ENCODE measurements at regions not wholly inside any gene's neighbourhood (a gene's known extent, or its start where the extent isn't known, plus 50 kb on each side); places are given as distances from the start of the nearest gene placed in this dataset.

DNA sequence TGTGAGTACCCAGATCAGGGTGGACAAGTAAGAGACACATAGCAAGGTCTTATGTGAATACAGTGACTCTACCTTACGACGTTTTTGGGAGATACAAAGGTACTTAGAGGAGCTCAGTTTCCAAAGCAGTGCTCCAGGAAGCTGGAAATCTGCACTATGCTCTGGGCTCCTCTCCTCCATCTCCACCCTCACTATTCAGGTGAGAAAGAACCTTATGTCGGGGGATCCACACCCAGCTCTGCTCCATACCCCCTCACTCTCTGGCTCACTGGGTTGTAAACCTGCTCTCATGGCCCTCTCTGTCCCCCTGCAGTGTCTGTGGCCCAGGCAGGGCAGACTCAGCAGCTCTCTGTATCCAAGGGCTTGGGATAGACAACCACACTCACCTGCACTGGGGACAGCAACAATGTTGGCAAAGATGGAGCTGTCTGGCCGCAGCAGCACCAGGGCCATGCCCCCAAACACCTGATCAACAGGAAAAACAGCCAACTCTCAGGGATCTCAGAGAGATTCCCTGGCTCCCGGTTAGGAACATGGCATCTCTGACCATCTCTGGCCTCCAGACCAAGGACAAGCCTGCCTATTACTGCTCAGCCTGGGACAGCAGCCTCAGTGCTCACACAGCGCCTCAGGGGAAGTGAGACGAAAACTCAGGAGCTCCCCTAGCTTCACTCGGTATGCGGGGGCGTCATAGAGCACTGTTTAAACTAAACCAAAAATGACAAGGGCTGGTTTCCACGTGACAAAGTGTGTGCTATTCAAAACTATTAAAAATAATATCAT, 60.9 kb upstream of the TOP3B start:
- Histone ChIP-seq H3K27ac (no peak overlapping the region), H3K27me3 (no peaks in the 10 kb centered on the region), H3K4me3 (no peak overlapping the region), H3K9me3 (no peaks in the 10 kb centered on the region), H3K4me1 (no peaks in the 10 kb centered on the region), H3K36me3 (no peaks in the 10 kb centered on the region)
- no peak for ATAC-seq
- TF ChIP-seq POLR2A (IDR thresholded peaks at IDR 0.05) (no peak), POLR2AphosphoS5 (IDR thresholded peaks at IDR 0.05) (no peak), EP300 (IDR thresholded peaks at IDR 0.05) (no peak)
- TF ChIP-seq, protein P1, sequence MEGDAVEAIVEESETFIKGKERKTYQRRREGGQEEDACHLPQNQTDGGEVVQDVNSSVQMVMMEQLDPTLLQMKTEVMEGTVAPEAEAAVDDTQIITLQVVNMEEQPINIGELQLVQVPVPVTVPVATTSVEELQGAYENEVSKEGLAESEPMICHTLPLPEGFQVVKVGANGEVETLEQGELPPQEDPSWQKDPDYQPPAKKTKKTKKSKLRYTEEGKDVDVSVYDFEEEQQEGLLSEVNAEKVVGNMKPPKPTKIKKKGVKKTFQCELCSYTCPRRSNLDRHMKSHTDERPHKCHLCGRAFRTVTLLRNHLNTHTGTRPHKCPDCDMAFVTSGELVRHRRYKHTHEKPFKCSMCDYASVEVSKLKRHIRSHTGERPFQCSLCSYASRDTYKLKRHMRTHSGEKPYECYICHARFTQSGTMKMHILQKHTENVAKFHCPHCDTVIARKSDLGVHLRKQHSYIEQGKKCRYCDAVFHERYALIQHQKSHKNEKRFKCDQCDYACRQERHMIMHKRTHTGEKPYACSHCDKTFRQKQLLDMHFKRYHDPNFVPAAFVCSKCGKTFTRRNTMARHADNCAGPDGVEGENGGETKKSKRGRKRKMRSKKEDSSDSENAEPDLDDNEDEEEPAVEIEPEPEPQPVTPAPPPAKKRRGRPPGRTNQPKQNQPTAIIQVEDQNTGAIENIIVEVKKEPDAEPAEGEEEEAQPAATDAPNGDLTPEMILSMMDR (IDR thresholded peaks at IDR 0.05), result no peak
- 44 to 45% methylated on average over 6 to 8 of the region's 11 CpGs for WGBS, 2 donors (ENCODE audit: low coverage in 1 of 2)

DNA sequence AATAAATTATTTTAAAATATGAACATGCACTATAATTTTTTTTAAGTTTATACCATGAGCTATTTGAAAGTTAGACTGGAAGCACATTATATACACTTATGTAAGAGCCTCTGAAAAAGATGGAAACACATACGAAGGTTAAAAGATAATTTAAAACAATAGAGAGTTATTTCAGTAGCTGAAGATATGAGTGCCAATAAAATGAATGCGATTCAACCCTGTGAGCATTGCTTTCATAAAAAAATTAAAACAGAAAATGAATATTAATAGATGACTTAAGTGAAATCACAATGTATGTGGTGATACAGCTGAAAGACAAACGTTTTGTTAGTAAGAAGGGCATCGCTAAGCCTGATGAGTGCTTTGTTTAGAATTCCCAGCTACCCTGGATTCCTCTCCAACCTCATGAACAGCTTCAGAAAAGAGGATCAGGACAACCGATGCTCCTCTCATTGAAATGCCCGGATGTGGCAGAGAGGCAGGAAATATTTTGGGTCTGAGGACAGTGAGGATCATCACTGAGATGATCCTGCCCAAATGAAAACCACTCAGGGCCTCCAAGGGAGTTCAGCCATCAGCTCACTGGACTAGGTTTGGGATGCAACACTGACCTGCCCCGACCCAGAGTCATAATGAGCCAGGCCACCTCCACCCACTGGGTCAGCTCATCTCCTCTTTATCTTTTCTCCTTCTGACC, 60.2 kb upstream of the TOP3B start:
- WGBS, 2 donors (ENCODE audit: low coverage in 1 of 2), result 42 to 68% methylated on average over 5 to 6 of the region's 7 CpGs
- Histone ChIP-seq H3K27me3 (no peaks in the 10 kb centered on the region), H3K36me3 (no peaks in the 10 kb centered on the region), H3K4me3 (no peak overlapping the region), H3K9me3 (no peaks in the 10 kb centered on the region), H3K4me1 (no peaks in the 10 kb centered on the region), H3K27ac (no peak overlapping the region)
- ATAC-seq, result no peak
- TF ChIP-seq POLR2AphosphoS5 (IDR thresholded peaks at IDR 0.05) (no peak), EP300 (IDR thresholded peaks at IDR 0.05) (no peak), POLR2A (IDR thresholded peaks at IDR 0.05) (no peak)
- TF ChIP-seq, protein P1 (IDR thresholded peaks at IDR 0.05), result no peak

DNA sequence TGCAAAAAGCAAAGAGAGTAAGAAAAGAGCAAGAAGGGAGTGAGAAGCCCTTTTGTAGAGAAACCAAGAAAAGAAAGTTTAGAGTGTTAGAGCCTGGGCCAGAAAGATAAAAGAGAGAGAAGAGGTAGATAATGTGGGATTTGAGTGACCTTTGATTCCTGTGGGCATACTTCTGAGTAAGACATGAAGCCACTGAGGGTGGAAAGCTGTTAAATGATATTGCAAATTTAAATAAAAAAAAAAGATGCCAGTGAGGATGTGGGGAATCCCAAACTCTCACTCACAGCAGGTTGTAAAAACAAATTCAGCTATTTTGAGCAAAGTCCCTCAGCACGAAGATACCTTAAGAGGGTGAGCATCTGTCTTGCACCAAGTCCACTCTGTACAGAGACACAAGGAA, 59.4 kb upstream of the TOP3B start:
- Histone ChIP-seq H3K9me3 (no peaks in the 10 kb centered on the region), H3K4me1 (no peaks in the 10 kb centered on the region), H3K27ac (no peak overlapping the region), H3K36me3 (no peaks in the 10 kb centered on the region), H3K27me3 (no peaks in the 10 kb centered on the region), H3K4me3 (no peak overlapping the region)
- TF ChIP-seq POLR2A (IDR thresholded peaks at IDR 0.05), result no peak
- TF ChIP-seq EP300 (IDR thresholded peaks at IDR 0.05), result no peak
- TF ChIP-seq, protein P1 (IDR thresholded peaks at IDR 0.05), result no peak
- TF ChIP-seq POLR2AphosphoS5 (IDR thresholded peaks at IDR 0.05), result no peak
- 25 to 36% methylated on average over 1 of the region's 1 CpG for WGBS, 2 donors (ENCODE audit: low coverage in 1 of 2)
- ATAC-seq, result no peak

DNA sequence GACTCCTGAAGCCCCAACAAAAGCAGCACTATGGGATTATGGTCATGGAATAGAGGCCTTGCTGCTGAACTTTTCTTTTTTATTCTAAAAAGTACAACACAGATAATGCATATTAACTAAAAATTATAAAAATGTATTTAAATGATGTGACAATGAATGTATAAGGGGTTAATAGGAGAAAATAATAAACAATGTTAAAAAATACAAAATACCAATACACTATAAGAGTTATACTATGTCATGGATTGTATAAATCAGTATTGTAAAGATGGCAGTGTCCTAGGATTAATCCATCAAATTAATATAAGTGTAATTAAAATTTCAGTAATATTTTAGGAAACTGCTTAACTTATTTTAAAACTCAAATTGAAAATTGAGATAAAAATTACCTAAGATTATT, 58.3 kb upstream of the TOP3B start:
- H3K36me3 ChIP-seq, result no peaks in the 10 kb centered on the region
- no peak overlapping the region for H3K27ac ChIP-seq
- TF ChIP-seq POLR2AphosphoS5 (IDR thresholded peaks at IDR 0.05) (no peak), POLR2A (IDR thresholded peaks at IDR 0.05) (no peak)
- H3K27me3 ChIP-seq, result no peaks in the 10 kb centered on the region
- H3K4me3 ChIP-seq, result no peak overlapping the region
- no peak for ATAC-seq
- H3K4me1 ChIP-seq, result no peaks in the 10 kb centered on the region
- H3K9me3 ChIP-seq, result no peaks in the 10 kb centered on the region

DNA sequence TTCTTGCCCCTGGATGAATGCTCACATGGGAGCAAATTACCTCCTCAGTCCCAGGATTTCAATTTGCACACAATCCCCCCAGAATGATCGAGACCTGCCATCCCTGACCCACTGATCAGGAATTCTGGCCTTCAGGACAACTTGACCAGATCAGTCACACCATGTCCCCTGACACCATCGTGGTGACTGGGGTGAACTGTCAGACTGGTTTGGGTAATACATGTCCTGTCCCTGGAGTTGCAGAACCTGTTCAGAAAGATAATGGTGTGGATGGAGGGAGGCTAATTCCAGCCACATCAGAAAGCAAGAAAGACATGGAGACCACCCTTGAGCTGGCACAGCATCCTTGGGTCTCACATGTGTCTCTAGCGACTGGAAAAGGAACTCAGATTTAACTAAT, 57.9 kb upstream of the TOP3B start:
- no peaks in the 10 kb centered on the region for H3K9me3 ChIP-seq
- no peak overlapping the region for H3K4me3 ChIP-seq
- TF ChIP-seq, protein P1 (IDR thresholded peaks at IDR 0.05), result no peak
- TF ChIP-seq POLR2A (IDR thresholded peaks at IDR 0.05) (no peak), POLR2AphosphoS5 (IDR thresholded peaks at IDR 0.05) (no peak), EP300 (IDR thresholded peaks at IDR 0.05) (no peak)
- ATAC-seq, result no peak
- H3K4me1 ChIP-seq, result no peaks in the 10 kb centered on the region
- H3K36me3 ChIP-seq, result no peaks in the 10 kb centered on the region
- no peaks in the 10 kb centered on the region for H3K27me3 ChIP-seq
- 73 to 89% methylated on average over 1 to 3 of the region's 3 CpGs for WGBS, 2 donors (ENCODE audit: low coverage in 1 of 2)
- no peak overlapping the region for H3K27ac ChIP-seq
